GM21367 (cell line): ENCODE measurements at regions not wholly inside any gene's neighbourhood (a gene's known extent, or its start where the extent isn't known, plus 50 kb on each side); places are given as distances from the start of the nearest gene placed in this dataset.

ENCODE experiments used
- ATAC-seq: cut with Tn5 transposase; IDR thresholded peaks from one replicate; pipeline ENCODE4 v1.9.1; 2021; ENCODE audit not compliant: unreplicated experiment

- no peak for ATAC-seq
These were observed 50.8 kb upstream of the JAG1 start for GRCh38 chr20:10724449-10725173.

- no peak for ATAC-seq
These were observed 55.3 kb upstream of the JAG1 start for GRCh38 chr20:10728873-10729670.

GRCh38 chr20:10729785-10730184, 56.0 kb upstream of the JAG1 start:
- no peak for ATAC-seq

DNA sequence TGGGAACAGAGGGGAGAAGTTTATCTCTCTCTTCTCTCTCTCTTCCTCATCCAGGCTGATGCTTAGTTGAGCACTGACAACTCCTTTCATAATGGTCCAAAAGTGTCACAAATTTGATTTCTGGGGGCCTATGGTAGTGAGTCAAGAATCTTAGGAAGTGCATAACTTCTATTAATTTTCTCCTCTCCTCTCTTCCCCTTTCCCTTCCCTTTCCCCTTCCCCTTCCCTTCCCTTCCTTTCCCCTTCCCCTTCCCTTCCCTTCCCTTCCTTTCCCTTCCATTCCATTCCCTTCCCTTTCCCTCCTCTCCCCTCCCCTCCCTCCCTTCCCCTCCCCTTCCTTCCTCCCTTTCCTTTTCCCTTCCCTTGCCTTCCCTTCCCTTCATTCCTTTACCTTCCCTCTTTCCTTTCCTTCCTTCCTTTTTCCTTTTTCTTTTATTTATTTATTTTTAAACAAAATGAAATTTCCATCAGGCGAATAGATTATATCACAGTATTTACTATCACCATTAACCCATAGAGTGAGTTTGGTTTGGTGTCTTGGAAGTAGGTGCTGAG, 56.9 kb upstream of the JAG1 start:
- no peak for ATAC-seq

DNA sequence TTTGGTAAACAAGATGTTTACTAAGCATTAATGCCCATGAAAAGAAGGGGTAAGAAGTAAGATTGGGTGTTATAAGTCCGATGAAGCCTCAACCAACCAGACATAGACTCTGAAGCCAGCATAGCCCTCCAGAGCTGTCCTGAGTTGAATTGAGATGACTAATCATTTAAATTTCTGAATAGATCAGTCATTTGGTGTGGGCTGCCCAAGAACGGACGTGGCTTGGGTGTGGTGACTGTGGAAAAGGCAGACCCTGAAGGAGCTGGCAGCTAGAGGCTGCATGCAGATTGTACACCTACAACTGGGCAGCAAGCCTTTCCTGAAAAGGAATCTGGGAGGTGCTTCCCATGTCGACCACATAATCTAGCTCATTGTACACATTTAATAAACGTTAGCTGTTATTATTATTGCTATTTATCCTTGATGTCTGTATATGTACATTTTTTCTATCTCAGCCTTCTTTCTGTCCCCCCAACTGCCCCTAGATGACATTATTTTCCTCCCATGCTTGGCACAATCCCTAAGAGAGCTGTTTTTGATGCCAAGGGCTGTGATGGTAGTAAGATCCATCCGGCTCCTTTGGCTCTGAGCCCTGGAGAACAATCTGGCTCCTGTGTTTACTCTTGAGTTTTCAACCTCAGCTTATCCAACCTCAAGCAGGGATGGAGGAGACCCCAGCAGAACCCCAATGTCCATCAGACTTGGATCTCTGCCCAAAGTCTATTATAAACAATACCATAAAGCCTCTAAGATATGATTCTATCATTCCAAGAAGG, 57.6 kb upstream of the JAG1 start:
- ATAC-seq: no peak

DNA sequence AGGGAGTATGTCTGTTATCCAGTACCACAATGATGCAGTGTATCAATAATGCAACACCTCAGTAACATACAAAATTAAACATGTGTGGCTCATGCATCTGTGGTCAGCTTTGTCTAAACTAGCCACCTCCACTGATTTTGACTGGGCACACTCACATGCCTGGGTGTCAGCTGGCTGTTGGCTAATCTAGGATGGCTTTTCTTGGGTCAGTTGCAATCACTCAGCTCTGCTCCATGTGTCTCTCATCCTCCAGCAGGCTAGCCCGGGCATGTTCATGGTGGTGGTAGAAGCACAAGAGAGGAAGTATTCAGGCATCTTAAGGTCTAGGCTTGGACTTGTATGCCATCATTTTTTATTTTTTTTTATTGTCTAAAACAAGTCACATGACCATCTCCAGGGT, 59.3 kb upstream of the JAG1 start:
- no peak for ATAC-seq

GRCh38 chr20:10735195-10735949, 61.6 kb upstream of the JAG1 start:
- ATAC-seq: no peak

- ATAC-seq: no peak
These were observed 65.3 kb upstream of the JAG1 start for GRCh38 chr20:10739134-10739533.

- no peak for ATAC-seq
These were observed 65.8 kb upstream of the JAG1 start for GRCh38 chr20:10739566-10739965.

GRCh38 chr20:10741060-10741459, 67.3 kb upstream of the JAG1 start:
- ATAC-seq: no peak

GRCh38 chr20:10745790-10746189, 72.0 kb upstream of the JAG1 start:
- ATAC-seq: no peak

DNA sequence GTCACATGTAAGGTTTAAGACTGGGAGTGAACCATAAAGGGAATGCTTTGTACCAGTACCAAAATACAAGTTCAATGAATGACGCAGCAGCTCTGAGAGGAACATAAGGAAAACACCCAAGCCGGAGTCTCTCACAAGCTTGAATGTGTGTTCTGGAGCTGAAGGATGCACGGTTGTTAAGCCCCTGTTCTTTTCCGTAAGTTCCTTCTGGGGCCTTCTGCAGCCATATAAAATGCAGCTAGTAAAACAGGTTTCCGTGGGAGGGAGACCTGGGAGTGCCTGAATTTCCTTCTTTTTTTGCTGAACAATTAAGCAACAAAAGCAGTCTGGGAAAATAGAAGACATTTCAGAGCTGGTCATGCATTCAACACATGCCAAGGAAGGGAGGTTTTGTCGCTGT, 73.2 kb upstream of the JAG1 start:
- no peak for ATAC-seq

GRCh38 chr20:10749084-10749483, 75.3 kb upstream of the JAG1 start:
- no peak for ATAC-seq

- no peak for ATAC-seq
These were observed 78.4 kb upstream of the JAG1 start for GRCh38 chr20:10752206-10752605.

GRCh38 chr20:10754824-10755223, 81.0 kb upstream of the JAG1 start:
- ATAC-seq: no peak

DNA sequence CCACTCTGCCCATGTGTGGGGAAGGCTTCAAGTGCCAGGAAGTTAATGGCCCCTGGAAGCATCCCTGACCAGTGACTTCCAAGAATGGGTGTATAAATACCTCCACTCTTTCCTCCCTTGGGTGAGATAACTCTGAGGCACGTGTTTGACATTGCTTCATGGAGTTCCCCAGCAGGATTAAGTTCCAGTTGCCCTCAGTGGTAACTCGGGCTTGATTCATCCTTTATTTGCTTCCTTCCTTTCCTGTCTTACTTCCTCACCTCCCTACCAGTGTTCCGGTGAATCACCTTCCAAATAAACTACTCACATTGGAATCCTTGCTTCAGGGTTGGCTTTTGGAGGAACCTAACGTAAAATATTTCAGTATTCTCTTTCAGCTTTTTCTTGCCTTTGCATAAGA, 84.6 kb upstream of the JAG1 start:
- no peak for ATAC-seq

GRCh38 chr20:10761232-10761631, 87.4 kb upstream of the JAG1 start:
- ATAC-seq: no peak

GRCh38 chr20:10761786-10762185, 88.0 kb upstream of the JAG1 start:
- no peak for ATAC-seq

GRCh38 chr20:10762216-10762615, 88.4 kb upstream of the JAG1 start:
- ATAC-seq: no peak

DNA sequence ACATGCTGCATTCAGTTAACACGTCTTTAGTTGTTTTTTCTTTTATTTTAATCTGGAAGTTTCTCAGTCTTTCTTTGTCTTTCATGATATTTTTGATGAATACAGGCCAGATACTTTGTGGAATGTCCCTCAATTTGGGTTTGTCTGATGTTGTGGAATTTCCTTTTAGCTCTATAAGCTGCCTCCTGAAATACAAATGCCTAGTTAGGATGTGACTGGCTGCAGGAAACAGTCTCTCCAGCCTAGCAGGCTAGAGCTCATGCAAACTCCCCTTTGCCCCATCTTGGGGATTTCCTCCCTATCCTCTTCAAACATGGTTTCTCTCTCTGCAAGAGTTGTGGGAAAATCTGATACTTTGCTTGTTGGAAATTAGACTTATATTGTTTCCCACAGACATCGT, 89.3 kb upstream of the JAG1 start:
- ATAC-seq: no peak

DNA sequence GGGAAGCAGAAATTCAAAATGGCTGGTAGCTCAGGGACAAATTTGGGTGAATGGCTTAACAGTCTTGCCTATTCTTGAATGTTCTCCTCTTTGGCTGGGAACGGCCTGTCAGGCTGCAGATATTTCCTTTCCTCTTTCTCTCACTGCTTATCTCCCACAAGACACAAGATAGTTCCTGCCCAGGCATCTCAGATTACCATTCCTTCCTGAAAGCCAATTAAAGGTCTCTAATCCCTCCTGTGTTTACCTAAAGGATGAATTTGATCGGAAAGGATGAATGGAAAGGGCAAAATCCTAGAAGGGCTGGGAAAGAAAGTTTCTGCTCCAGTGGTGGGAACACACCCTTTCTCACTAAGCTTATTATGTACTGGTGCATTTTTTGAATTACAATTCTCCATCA, 95.9 kb upstream of the JAG1 start:
- ATAC-seq: no peak
